Glutamatergic neuron (in vitro differentiated cells): ENCODE measurements at regions not wholly inside any gene's neighbourhood (a gene's known extent, or its start where the extent isn't known, plus 50 kb on each side); places are given as distances from the start of the nearest gene placed in this dataset.

Experiments used
- DNase-seq: peaks from one replicate; pipeline ENCODE4 v3.0.0; 2022
- H3K27ac Mint-ChIP-seq: one replicate; pipeline ENCODE4 v1.8.0; 2020; ENCODE audit warnings: mild to moderate bottlenecking, mixed read lengths, inconsistent platforms; ENCODE audit not compliant: unreplicated experiment
- H3K27me3 Mint-ChIP-seq: one replicate; pipeline ENCODE4 v1.8.0; 2020; ENCODE audit warnings: mild to moderate bottlenecking, moderate library complexity, mixed read lengths, inconsistent platforms; ENCODE audit not compliant: unreplicated experiment
- H3K36me3 Mint-ChIP-seq: one replicate; pipeline ENCODE4 v1.8.0; 2020; ENCODE audit warnings: mild to moderate bottlenecking, mixed read lengths, inconsistent platforms; ENCODE audit not compliant: unreplicated experiment
- H3K4me1 Mint-ChIP-seq: one replicate; pipeline ENCODE4 v1.8.0; 2020; ENCODE audit warnings: mild to moderate bottlenecking, low read depth, mixed read lengths, inconsistent platforms; ENCODE audit not compliant: unreplicated experiment
- H3K4me3 Mint-ChIP-seq: one replicate; pipeline ENCODE4 v1.8.0; 2020; ENCODE audit warnings: mild to moderate bottlenecking, mixed read lengths, inconsistent platforms; ENCODE audit not compliant: unreplicated experiment
- H3K9me3 Mint-ChIP-seq: one replicate; pipeline ENCODE4 v1.8.0; 2020; ENCODE audit warnings: mild to moderate bottlenecking, moderate library complexity, mixed read lengths, inconsistent platforms; ENCODE audit not compliant: unreplicated experiment
- CTCF ChIP-seq: fragments of 200-600 bp; sonication (generic); IDR thresholded peaks from one replicate; pipeline ENCODE4 v1.5.0; 2021; ENCODE audit not compliant: partially characterized antibody, unreplicated experiment

GRCh38 chr12:65532162-65532561 lies 253.7 kb downstream of the MSRB3 start:
- Mint-ChIP-seq H3K4me3 (no peak overlapping the region), H3K36me3 (peaks cover 1% of the 10 kb centered on the region), H3K27me3 (no peaks in the 10 kb centered on the region), H3K27ac (no peak overlapping the region), H3K9me3 (peaks cover 2% of the 10 kb centered on the region), H3K4me1 (peaks cover 4% of the 10 kb centered on the region)
- no peak for TF ChIP-seq CTCF
- DNase-seq, result no peak

GRCh38 chr12:65532764-65533163 lies 254.3 kb downstream of the MSRB3 start:
- Mint-ChIP-seq H3K27me3 (no peaks in the 10 kb centered on the region), H3K36me3 (no peaks in the 10 kb centered on the region), H3K27ac (peak overlapping the region; percentile 57), H3K9me3 (peaks cover 2% of the 10 kb centered on the region), H3K4me3 (no peak overlapping the region), H3K4me1 (peaks cover 4% of the 10 kb centered on the region)
- no peak for TF ChIP-seq CTCF
- peak; percentile 34 for DNase-seq

GRCh38 chr12:65533177-65533883 lies 254.8 kb downstream of the MSRB3 start:
- Mint-ChIP-seq H3K4me3 (no peak overlapping the region), H3K27ac (no peak overlapping the region), H3K36me3 (no peaks in the 10 kb centered on the region), H3K9me3 (peaks cover 2% of the 10 kb centered on the region), H3K4me1 (peaks cover 4% of the 10 kb centered on the region), H3K27me3 (no peaks in the 10 kb centered on the region)
- TF ChIP-seq CTCF, result no peak
- DNase-seq, result no peak

GRCh38 chr12:65534238-65534841 lies 255.9 kb downstream of the MSRB3 start:
- TF ChIP-seq CTCF, result no peak
- Mint-ChIP-seq H3K4me1 (peaks cover 4% of the 10 kb centered on the region), H3K4me3 (no peak overlapping the region), H3K9me3 (peaks cover 4% of the 10 kb centered on the region), H3K27me3 (no peaks in the 10 kb centered on the region), H3K36me3 (no peaks in the 10 kb centered on the region), H3K27ac (no peak overlapping the region)
- no peak for DNase-seq

GRCh38 chr12:65535946-65536345 lies 257.5 kb downstream of the MSRB3 start:
- Mint-ChIP-seq H3K9me3 (peaks cover 6% of the 10 kb centered on the region), H3K4me3 (no peak overlapping the region), H3K27ac (no peak overlapping the region)

More at GRCh38 chr12:65535946-65536345, 257.5 kb downstream of the MSRB3 start:
- H3K36me3 Mint-ChIP-seq, result peaks cover 4% of the 10 kb centered on the region
- H3K4me1 Mint-ChIP-seq, result peaks cover 4% of the 10 kb centered on the region
- no peak for DNase-seq
- TF ChIP-seq CTCF, result no peak
- H3K27me3 Mint-ChIP-seq, result no peaks in the 10 kb centered on the region
